ENCODE measurements at regions not wholly inside any gene's neighbourhood (a gene's known extent, or its start where the extent isn't known, plus 50 kb on each side); places are given as distances from the start of the nearest gene placed in this dataset.

- RAD21 ChIA-PET (ENCODE audit: low non-redundant PET in 1 of 2, low total read pairs in 2 of 2, uncharacterized antibody in 2 of 2, unreplicated experiment in 2 of 2) = no interaction called here
- TF ChIP-seq EZH2 (IDR thresholded peaks at IDR 0.05) (no peak), CEBPB (IDR thresholded peaks at IDR 0.05; ENCODE audit: low read depth) (no peak), RAD21 (IDR thresholded peaks at IDR 0.05; ENCODE audit: low read depth) (no peak), SIN3A (IDR thresholded peaks at IDR 0.05; ENCODE audit: low read depth) (no peak), EGR1 (IDR thresholded peaks at IDR 0.05; ENCODE audit: low read depth) (no peak), FOSL1 (IDR thresholded peaks at IDR 0.05; ENCODE audit: low read depth) (no peak), SP1 (IDR thresholded peaks at IDR 0.05; ENCODE audit: low read depth) (no peak), CBX3 (IDR thresholded peaks at IDR 0.05; ENCODE audit: low read depth) (no peak), YY1 (IDR thresholded peaks at IDR 0.05; ENCODE audit: extremely low read depth, insufficient replicate concordance, low read depth, low read length) (no peak), JUND (IDR thresholded peaks at IDR 0.05) (no peak), POLR2A (IDR thresholded peaks at IDR 0.05; ENCODE audit: borderline replicate concordance, extremely low read depth, insufficient read depth, insufficient read length) (no peak), ZNF274 (IDR thresholded peaks at IDR 0.05; ENCODE audit: low read depth, low read length) (no peak), TCF7L2 (IDR thresholded peaks at IDR 0.05; ENCODE audit: borderline replicate concordance, extremely low read depth, insufficient read depth, insufficient read length) (no peak), ATF3 (IDR thresholded peaks at IDR 0.05) (no peak), SRF (IDR thresholded peaks at IDR 0.05; ENCODE audit: low read depth) (no peak), EZH2phosphoT487 (IDR thresholded peaks at IDR 0.05; ENCODE audit: borderline replicate concordance) (no peak), ZFX (IDR thresholded peaks at IDR 0.05) (no peak)
- TF ChIP-seq, protein P1, sequence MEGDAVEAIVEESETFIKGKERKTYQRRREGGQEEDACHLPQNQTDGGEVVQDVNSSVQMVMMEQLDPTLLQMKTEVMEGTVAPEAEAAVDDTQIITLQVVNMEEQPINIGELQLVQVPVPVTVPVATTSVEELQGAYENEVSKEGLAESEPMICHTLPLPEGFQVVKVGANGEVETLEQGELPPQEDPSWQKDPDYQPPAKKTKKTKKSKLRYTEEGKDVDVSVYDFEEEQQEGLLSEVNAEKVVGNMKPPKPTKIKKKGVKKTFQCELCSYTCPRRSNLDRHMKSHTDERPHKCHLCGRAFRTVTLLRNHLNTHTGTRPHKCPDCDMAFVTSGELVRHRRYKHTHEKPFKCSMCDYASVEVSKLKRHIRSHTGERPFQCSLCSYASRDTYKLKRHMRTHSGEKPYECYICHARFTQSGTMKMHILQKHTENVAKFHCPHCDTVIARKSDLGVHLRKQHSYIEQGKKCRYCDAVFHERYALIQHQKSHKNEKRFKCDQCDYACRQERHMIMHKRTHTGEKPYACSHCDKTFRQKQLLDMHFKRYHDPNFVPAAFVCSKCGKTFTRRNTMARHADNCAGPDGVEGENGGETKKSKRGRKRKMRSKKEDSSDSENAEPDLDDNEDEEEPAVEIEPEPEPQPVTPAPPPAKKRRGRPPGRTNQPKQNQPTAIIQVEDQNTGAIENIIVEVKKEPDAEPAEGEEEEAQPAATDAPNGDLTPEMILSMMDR (IDR thresholded peaks at IDR 0.05 in 2 of 3, conservative IDR thresholded peaks at IDR 0.05 in 1 of 3; ENCODE audit: borderline replicate concordance in 1 of 3, insufficient read depth in 1 of 3, low read depth in 2 of 3, low read length in 2 of 3) = no peak
- TF ChIP-seq, protein P2, sequence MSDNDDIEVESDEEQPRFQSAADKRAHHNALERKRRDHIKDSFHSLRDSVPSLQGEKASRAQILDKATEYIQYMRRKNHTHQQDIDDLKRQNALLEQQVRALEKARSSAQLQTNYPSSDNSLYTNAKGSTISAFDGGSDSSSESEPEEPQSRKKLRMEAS (IDR thresholded peaks at IDR 0.05) = no peak
- ATAC-seq (no peak), DNase-seq (ENCODE audit: low read depth, low spot score) (no peak)
- Histone ChIP-seq H3K27ac (ENCODE audit: low read depth, low read length) (no peak overlapping the region), H3K9ac (ENCODE audit: low read length) (no peak overlapping the region), H3K4me1 (ENCODE audit: control insufficient read depth in 1 of 2, insufficient read depth in 2 of 2, low read length in 2 of 2) (peaks cover 0 to 9% of the 10 kb centered on the region in 2 experiments; a peak in 2 of 4 replicates), H3K27me3 (ENCODE audit: insufficient read depth, low read length) (no peaks in the 10 kb centered on the region), H3K4me2 (ENCODE audit: low read length) (no peak overlapping the region), H2AFZ (ENCODE audit: low read depth, low read length, poor library complexity, severe bottlenecking) (no peak overlapping the region), H4K20me1 (ENCODE audit: insufficient read depth) (no peaks in the 10 kb centered on the region), H3K4me3 (replicated peaks in 1 of 2; ENCODE audit: low read depth in 1 of 2, low read length in 2 of 2) (no peak overlapping the region), H3K9me2 (ENCODE audit: insufficient read depth) (no peaks in the 10 kb centered on the region), H3K79me2 (ENCODE audit: insufficient read depth, low read length) (no peaks in the 10 kb centered on the region), H3K36me3 (ENCODE audit: control insufficient read depth in 1 of 2, insufficient read depth in 2 of 2, low read length in 2 of 2) (no peaks in the 10 kb centered on the region), H3K9me3 (ENCODE audit: control insufficient read depth in 1 of 2, insufficient read depth in 1 of 2, low read depth in 1 of 2, low read length in 2 of 2) (no peaks in the 10 kb centered on the region; a peak in 1 of 4 replicates)
- POLR2A ChIA-PET = no interaction called here
- BruUV-seq (replicated peaks) = no TSS peak
- intact Hi-C loops (cut with micrococcal nuclease) = no loop called here
- CTCF ChIA-PET = no interaction called here
Observed at GRCh38 chr7:25927626-25927978, 224.4 kb upstream of the NFE2L3 start.

Measured in HCT116 (cell line).